IMR-90 (cell line): ENCODE measurements at regions not wholly inside any gene's neighbourhood (a gene's known extent, or its start where the extent isn't known, plus 50 kb on each side); places are given as distances from the start of the nearest gene placed in this dataset.

ENCODE experiments used
- ATAC-seq: fragments of 200-7000 bp; cut with Tn5 transposase; 2 replicates; pipeline ENCODE4 v1.9.1; 2020; ENCODE audit warnings: low read depth, mild to moderate bottlenecking, moderate library complexity
- BruUV-seq: library from RNA; stranded (reverse); fragments of 400-500 nt; replicated peaks from 2 replicates; lab custom pipeline; 2021; lab: Mats Ljungman, UMichigan
- CTCF ChIA-PET: fragments of 300-600 bp; formaldehyde crosslinking; extraction: SDS; loops from one replicate; lab custom pipeline; 2021; ENCODE audit warnings: antibody characterized with exemption; lab: Yijun Ruan, JAX
- POLR2A ChIA-PET: fragments of 300-600 bp; sonication (Branson Sonifier 250); formaldehyde crosslinking; loops from one replicate; lab custom pipeline; 2022; ENCODE audit warnings: antibody characterized with exemption; ENCODE audit not compliant: unreplicated experiment; lab: Charles Lee
- DNase-seq: peaks from one replicate; pipeline ENCODE4 v3.0.0; 2013
- H2AFZ ChIP-seq: replicated peaks from 2 replicates; pipeline ENCODE3; 2013; ENCODE audit warnings: low read length, mild to moderate bottlenecking; ENCODE audit not compliant: poor library complexity
- H2AK5ac ChIP-seq: 2 replicates; pipeline ENCODE4 v1.6.1; 2013; ENCODE audit warnings: low read depth, low read length, inconsistent platforms
- H2AK9ac ChIP-seq: replicated peaks from 2 replicates; pipeline ENCODE3; 2013; ENCODE audit warnings: mild to moderate bottlenecking, low read depth, low read length, moderate library complexity; ENCODE audit not compliant: poor library complexity
- H2BK120ac ChIP-seq: 2 replicates; pipeline ENCODE4 v1.6.1; 2013; ENCODE audit warnings: low read depth, low read length, inconsistent platforms
- H2BK15ac ChIP-seq: 3 replicates; pipeline ENCODE4 v1.6.1; 2013; ENCODE audit warnings: low read depth, low read length, inconsistent platforms
- H2BK20ac ChIP-seq: 2 replicates; pipeline ENCODE4 v1.6.1; 2013; ENCODE audit warnings: low read depth, mild to moderate bottlenecking, inconsistent platforms, low read length, moderate library complexity
- H2BK5ac ChIP-seq: 2 replicates; pipeline ENCODE4 v1.6.1; 2013; ENCODE audit warnings: mild to moderate bottlenecking, low read depth, low read length, inconsistent platforms; ENCODE audit not compliant: poor library complexity, severe bottlenecking
- H3K14ac ChIP-seq: replicated peaks from 2 replicates; pipeline ENCODE4 v1.6.1; 2013; ENCODE audit warnings: low read depth, low read length, inconsistent platforms
- H3K18ac ChIP-seq: 2 replicates; pipeline ENCODE4 v1.6.1; 2013; ENCODE audit warnings: low read depth, low read length, control low read depth
- H3K23ac ChIP-seq: 2 replicates; pipeline ENCODE4 v1.6.1; 2013; ENCODE audit warnings: low read depth, low read length, inconsistent platforms
- H3K27ac ChIP-seq: 2 replicates; pipeline ENCODE4 v1.5.1; 2013; ENCODE audit warnings: mild to moderate bottlenecking, control low read depth, low read length; ENCODE audit not compliant: insufficient read depth
- H3K27me3 ChIP-seq: 2 replicates; pipeline ENCODE4 v1.6.1; 2013; ENCODE audit warnings: low read length; ENCODE audit not compliant: control insufficient read depth, insufficient read depth
- H3K36me3 ChIP-seq: 2 replicates; pipeline ENCODE4 v1.6.1; 2013; ENCODE audit warnings: low read length, mixed read lengths; ENCODE audit not compliant: control insufficient read depth, insufficient read depth
- H3K4ac ChIP-seq: 2 replicates; pipeline ENCODE4 v1.6.1; 2013; ENCODE audit warnings: low read depth, low read length, inconsistent platforms
- H3K4me1 ChIP-seq: 2 replicates; pipeline ENCODE4 v1.6.1; 2013; ENCODE audit warnings: low read length, mixed read lengths; ENCODE audit not compliant: control insufficient read depth, insufficient read depth
- H3K4me2 ChIP-seq: 2 replicates; pipeline ENCODE4 v1.6.1; 2013; ENCODE audit warnings: low read depth, mild to moderate bottlenecking, control low read depth, low read length, moderate library complexity
- H3K4me3 ChIP-seq: 2 replicates; pipeline ENCODE4 v1.5.1; 2013; ENCODE audit warnings: low read depth, mild to moderate bottlenecking, control low read depth, low read length, moderate library complexity; ENCODE audit not compliant: insufficient read depth
- H3K56ac ChIP-seq: 2 replicates; pipeline ENCODE4 v1.6.1; 2013; ENCODE audit warnings: low read length, inconsistent platforms; ENCODE audit not compliant: insufficient read depth; ENCODE audit errors: extremely low read depth
- H3K79me1 ChIP-seq, 2 experiments: 2 replicates each; pipeline ENCODE4 v1.6.1; 2013; ENCODE audit warnings: low read length in 2 of 2, inconsistent platforms in 1 of 2, low read depth in 1 of 2
- H3K9ac ChIP-seq: 2 replicates; pipeline ENCODE4 v1.6.1; 2013; ENCODE audit warnings: low read depth, low read length, control low read depth
- H3K9me1 ChIP-seq: 2 replicates; pipeline ENCODE4 v1.6.1; 2013; ENCODE audit warnings: low read length, inconsistent platforms; ENCODE audit not compliant: insufficient read depth
- H3K9me3 ChIP-seq: 2 replicates; pipeline ENCODE4 v1.6.1; 2013; ENCODE audit warnings: low read length; ENCODE audit not compliant: control insufficient read depth, insufficient read depth
- H4K20me1 ChIP-seq: 2 replicates; pipeline ENCODE4 v1.6.1; 2013; ENCODE audit warnings: low read length, inconsistent platforms; ENCODE audit not compliant: insufficient read depth
- H4K5ac ChIP-seq: 2 replicates; pipeline ENCODE4 v1.6.1; 2013; ENCODE audit warnings: mild to moderate bottlenecking, low read depth, low read length, control low read depth
- H4K8ac ChIP-seq, 2 experiments: 2 replicates each; pipeline ENCODE4 v1.6.1; 2013; ENCODE audit warnings: low read depth in 2 of 2, low read length in 2 of 2, control low read depth in 1 of 2, inconsistent platforms in 1 of 2
- H4K91ac ChIP-seq: 2 replicates; pipeline ENCODE4 v1.6.1; 2013; ENCODE audit warnings: low read depth, low read length, inconsistent platforms; ENCODE audit not compliant: insufficient read depth
- BHLHE40 ChIP-seq: fragments of 150-350 bp; IDR thresholded peaks from 2 replicates; pipeline ENCODE4 v1.6.1; 2016; ENCODE audit warnings: mild to moderate bottlenecking, low read depth, low read length
- CEBPB ChIP-seq: IDR thresholded peaks from 2 replicates; pipeline ENCODE4 v1.6.1; 2012; ENCODE audit warnings: low read depth, low read length, improper control_type of control experiment
- CHD1 ChIP-seq: IDR thresholded peaks from 2 replicates; pipeline ENCODE4 v1.6.1; 2012; ENCODE audit warnings: low read depth, low read length, improper control_type of control experiment
- FOS ChIP-seq: fragments of 150-350 bp; IDR thresholded peaks from 2 replicates; pipeline ENCODE4 v1.6.1; 2016; ENCODE audit warnings: low read depth, low read length
- MAFK ChIP-seq: IDR thresholded peaks from 2 replicates; pipeline ENCODE4 v1.6.1; 2012; ENCODE audit warnings: low read depth, low read length, improper control_type of control experiment
- MAZ ChIP-seq: IDR thresholded peaks from 2 replicates; pipeline ENCODE4 v1.6.1; 2012; ENCODE audit warnings: low read depth, mild to moderate bottlenecking, low read length, improper control_type of control experiment, moderate library complexity, borderline replicate concordance
- MXI1 ChIP-seq: IDR thresholded peaks from 2 replicates; pipeline ENCODE4 v1.6.1; 2012; ENCODE audit warnings: low read depth, mild to moderate bottlenecking, low read length, moderate library complexity, borderline replicate concordance
- NFE2L2 ChIP-seq: fragments of 150-350 bp; IDR thresholded peaks from 2 replicates; pipeline ENCODE4 v1.6.1; 2016; ENCODE audit warnings: low read depth, mild to moderate bottlenecking, low read length
- POLR2A ChIP-seq: IDR thresholded peaks from 2 replicates; pipeline ENCODE4 v1.6.1; 2012; ENCODE audit warnings: mild to moderate bottlenecking, low read depth, low read length
- RAD21 ChIP-seq: IDR thresholded peaks from 2 replicates; pipeline ENCODE4 v1.6.1; 2012; ENCODE audit warnings: low read length, improper control_type of control experiment
- RCOR1 ChIP-seq: IDR thresholded peaks from 2 replicates; pipeline ENCODE4 v1.6.1; 2012; ENCODE audit warnings: mild to moderate bottlenecking, low read length, improper control_type of control experiment; ENCODE audit not compliant: insufficient replicate concordance
- RFX5 ChIP-seq: IDR thresholded peaks from 2 replicates; pipeline ENCODE4 v1.8.0; 2012; ENCODE audit warnings: low read depth, mild to moderate bottlenecking, low read length, moderate library complexity
- SMC3 ChIP-seq: fragments of 150-350 bp; IDR thresholded peaks from 2 replicates; pipeline ENCODE4 v1.6.1; 2016; ENCODE audit warnings: low read depth, mild to moderate bottlenecking, antibody characterized with exemption, low read length, moderate library complexity
- WGBS, 2 experiments: methylation state at CpG; one replicate each; pipeline versions ENCODE4 v1.1.5 to v1.1.7; 2013; ENCODE audit warnings: missing lambda C conversion rate in 2 of 2; ENCODE audit not compliant: insufficient read length in 1 of 2; ENCODE audit errors: extremely low coverage in 2 of 2; 5-methylcytosine and 5-hydroxymethylcytosine counted together
- dilution Hi-C: fragments of 300-500 bp; cut with HindIII; formaldehyde crosslinking; loops from one replicate; pipeline ENCODE4 v1.14.3; 2018; ENCODE audit warnings: low sequenced_read_pairs; ENCODE audit not compliant: unreplicated experiment
- in situ Hi-C: fragments of 300-500 bp; cut with MboI; formaldehyde crosslinking; loops from 3 replicates; pipeline ENCODE4 v1.14.3; 2019; ENCODE audit warnings: low sequenced_read_pairs, inconsistent platforms, mixed read lengths
- intact Hi-C: fragments of 100-400 bp; cut with micrococcal nuclease; formaldehyde crosslinking; loops from 2 replicates; pipeline ENCODE4 v1.10.0; 2022
- TF ChIP-seq, protein P1 (sequence below): fragments of 150-350 bp; IDR thresholded peaks from 2 replicates; pipeline ENCODE4 v1.6.1; 2017; ENCODE audit warnings: mild to moderate bottlenecking, antibody characterized with exemption, low read length, low read depth
- TF ChIP-seq, protein P2 (sequence below): fragments of 150-350 bp; IDR thresholded peaks from 2 replicates; pipeline ENCODE4 v1.6.1; 2016; ENCODE audit warnings: low read depth, mild to moderate bottlenecking, low read length, moderate library complexity, borderline replicate concordance
- TF ChIP-seq, protein P3 (sequence below): conservative IDR thresholded peaks from 2 replicates; pipeline ENCODE4 v1.5.1; 2012; ENCODE audit warnings: mild to moderate bottlenecking, low read depth, low read length, improper control_type of control experiment

DNA sequence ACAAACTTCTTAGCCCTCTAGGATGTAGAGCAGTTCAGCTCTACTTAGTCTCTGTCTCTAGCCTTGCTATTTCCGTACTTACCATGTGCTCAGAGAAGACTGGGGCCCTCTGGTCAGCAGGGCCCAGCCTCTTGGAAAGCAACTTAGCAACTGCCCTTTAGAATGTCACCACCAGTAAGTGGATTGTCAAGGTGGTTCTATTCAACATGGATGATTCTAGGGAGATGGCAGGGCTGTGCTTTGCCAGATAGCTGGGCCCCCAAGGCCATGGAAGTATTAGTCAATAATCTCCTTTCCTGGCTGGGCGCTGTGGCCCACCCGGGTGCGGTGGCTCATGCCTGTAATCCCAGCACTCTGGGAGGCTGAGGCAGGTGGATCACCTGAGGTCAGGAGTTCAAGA is 177.6 kb upstream of the MVB12B start:
- H3K4me3 ChIP-seq = no peak overlapping the region
- 83% methylated on average over 1 of the region's 4 CpGs; no CpG with 5 or more reads in 1 of the 2 experiments for whole genome bisulfite sequencing, 2 experiments
- H3K9ac ChIP-seq = no peak overlapping the region
- in situ Hi-C loops (no loop called here), intact Hi-C loops (no loop called here), dilution Hi-C loops (no loop called here)
- no peak overlapping the region for H4K8ac ChIP-seq
- H3K79me1 ChIP-seq = no peaks in the 10 kb centered on the region
- H3K4me2 ChIP-seq = no peak overlapping the region
- BruUV-seq = no TSS peak
- no peak overlapping the region for H3K27ac ChIP-seq
- ATAC-seq (no peak), DNase-seq (no peak)
- TF ChIP-seq POLR2A (no peak), RCOR1 (no peak), MAZ (no peak), SMC3 (no peak), CHD1 (no peak), RFX5 (no peak), BHLHE40 (no peak), FOS (no peak), NFE2L2 (no peak), CEBPB (no peak), MAFK (no peak), RAD21 (no peak), MXI1 (no peak)
- TF ChIP-seq, protein P1, sequence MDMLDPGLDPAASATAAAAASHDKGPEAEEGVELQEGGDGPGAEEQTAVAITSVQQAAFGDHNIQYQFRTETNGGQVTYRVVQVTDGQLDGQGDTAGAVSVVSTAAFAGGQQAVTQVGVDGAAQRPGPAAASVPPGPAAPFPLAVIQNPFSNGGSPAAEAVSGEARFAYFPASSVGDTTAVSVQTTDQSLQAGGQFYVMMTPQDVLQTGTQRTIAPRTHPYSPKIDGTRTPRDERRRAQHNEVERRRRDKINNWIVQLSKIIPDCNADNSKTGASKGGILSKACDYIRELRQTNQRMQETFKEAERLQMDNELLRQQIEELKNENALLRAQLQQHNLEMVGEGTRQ = no peak
- TF ChIP-seq, protein P2, sequence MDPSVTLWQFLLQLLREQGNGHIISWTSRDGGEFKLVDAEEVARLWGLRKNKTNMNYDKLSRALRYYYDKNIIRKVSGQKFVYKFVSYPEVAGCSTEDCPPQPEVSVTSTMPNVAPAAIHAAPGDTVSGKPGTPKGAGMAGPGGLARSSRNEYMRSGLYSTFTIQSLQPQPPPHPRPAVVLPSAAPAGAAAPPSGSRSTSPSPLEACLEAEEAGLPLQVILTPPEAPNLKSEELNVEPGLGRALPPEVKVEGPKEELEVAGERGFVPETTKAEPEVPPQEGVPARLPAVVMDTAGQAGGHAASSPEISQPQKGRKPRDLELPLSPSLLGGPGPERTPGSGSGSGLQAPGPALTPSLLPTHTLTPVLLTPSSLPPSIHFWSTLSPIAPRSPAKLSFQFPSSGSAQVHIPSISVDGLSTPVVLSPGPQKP = no peak
- TF ChIP-seq, protein P3, sequence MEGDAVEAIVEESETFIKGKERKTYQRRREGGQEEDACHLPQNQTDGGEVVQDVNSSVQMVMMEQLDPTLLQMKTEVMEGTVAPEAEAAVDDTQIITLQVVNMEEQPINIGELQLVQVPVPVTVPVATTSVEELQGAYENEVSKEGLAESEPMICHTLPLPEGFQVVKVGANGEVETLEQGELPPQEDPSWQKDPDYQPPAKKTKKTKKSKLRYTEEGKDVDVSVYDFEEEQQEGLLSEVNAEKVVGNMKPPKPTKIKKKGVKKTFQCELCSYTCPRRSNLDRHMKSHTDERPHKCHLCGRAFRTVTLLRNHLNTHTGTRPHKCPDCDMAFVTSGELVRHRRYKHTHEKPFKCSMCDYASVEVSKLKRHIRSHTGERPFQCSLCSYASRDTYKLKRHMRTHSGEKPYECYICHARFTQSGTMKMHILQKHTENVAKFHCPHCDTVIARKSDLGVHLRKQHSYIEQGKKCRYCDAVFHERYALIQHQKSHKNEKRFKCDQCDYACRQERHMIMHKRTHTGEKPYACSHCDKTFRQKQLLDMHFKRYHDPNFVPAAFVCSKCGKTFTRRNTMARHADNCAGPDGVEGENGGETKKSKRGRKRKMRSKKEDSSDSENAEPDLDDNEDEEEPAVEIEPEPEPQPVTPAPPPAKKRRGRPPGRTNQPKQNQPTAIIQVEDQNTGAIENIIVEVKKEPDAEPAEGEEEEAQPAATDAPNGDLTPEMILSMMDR = no peak
- no peaks in the 10 kb centered on the region for H3K4me1 ChIP-seq
- H2BK15ac ChIP-seq = no peak overlapping the region
- H3K27me3 ChIP-seq = peaks cover 32% of the 10 kb centered on the region
- H3K9me3 ChIP-seq = no peaks in the 10 kb centered on the region
- no peaks in the 10 kb centered on the region for H3K9me1 ChIP-seq
- ChIA-PET CTCF (no interaction called here), POLR2A (no interaction called here)
- H2AFZ ChIP-seq = no peak overlapping the region
- H3K18ac ChIP-seq = no peak overlapping the region
- H2BK20ac ChIP-seq = no peak overlapping the region
- no peaks in the 10 kb centered on the region for H3K36me3 ChIP-seq
- no peak overlapping the region for H2AK9ac ChIP-seq
- H3K14ac ChIP-seq = no peak overlapping the region
- H4K5ac ChIP-seq = no peak overlapping the region
- H4K91ac ChIP-seq = no peak overlapping the region
- H3K4ac ChIP-seq = no peak overlapping the region
- no peak overlapping the region for H3K56ac ChIP-seq
- no peaks in the 10 kb centered on the region for H4K20me1 ChIP-seq
- H2BK5ac ChIP-seq = no peak overlapping the region
- no peak overlapping the region for H2AK5ac ChIP-seq
- no peak overlapping the region for H3K23ac ChIP-seq
- H2BK120ac ChIP-seq = no peak overlapping the region
